GM12878 (cell line): ENCODE measurements at regions not wholly inside any gene's neighbourhood (a gene's known extent, or its start where the extent isn't known, plus 50 kb on each side); places are given as distances from the start of the nearest gene placed in this dataset.

ENCODE experiments used
- ATAC-seq: fragments of 200-7000 bp; cut with Tn5 transposase; 3 replicates; pipeline ENCODE4 v1.9.1; 2020; ENCODE audit warnings: mild to moderate bottlenecking, moderate library complexity
- BruUV-seq: library from RNA; stranded (reverse); fragments of 400-500 nt; replicated peaks from 2 replicates; lab custom pipeline; 2021; lab: Mats Ljungman, UMichigan
- CTCF ChIA-PET: fragments of 300-600 bp; sonication (Branson Sonifier 250); formaldehyde crosslinking; extraction: SDS; loops from one replicate; lab custom pipeline; 2021; ENCODE audit warnings: inconsistent platforms; lab: Yijun Ruan, JAX
- POLR2A ChIA-PET: fragments of 350-600 bp; formaldehyde crosslinking; extraction: SDS; loops from one replicate; lab custom pipeline; 2021; ENCODE audit warnings: inconsistent platforms; lab: Charles Lee
- RAD21 ChIA-PET: fragments of 300-600 bp; sonication (Branson Sonifier 250); formaldehyde crosslinking; loops from one replicate; lab custom pipeline; 2023; ENCODE audit warnings: antibody characterized with exemption; ENCODE audit not compliant: unreplicated experiment; lab: Charles Lee
- SMC1A ChIA-PET: fragments of 300-600 bp; sonication (Branson Sonifier 250); formaldehyde crosslinking; loops from one replicate; lab custom pipeline; 2023; ENCODE audit not compliant: unreplicated experiment, uncharacterized antibody; lab: Charles Lee
- DNase-seq: peaks from one replicate; pipeline ENCODE4 v3.0.0-alpha.2; 2011; ENCODE audit warnings: low read depth, low spot score
- FAIRE-seq: peaks from 3 replicates; lab custom pipeline; 2011; peaks lifted over from hg19 to GRCh38; lab: Jason Lieb, UNC
- H2AFZ ChIP-seq: 2 replicates; pipeline ENCODE4 v1.6.0; 2011; ENCODE audit warnings: low read depth, low read length, control low read depth; ENCODE audit not compliant: control insufficient read depth
- H3K27ac ChIP-seq: 2 replicates; pipeline ENCODE4 v1.5.1; 2011; ENCODE audit warnings: control low read depth; ENCODE audit not compliant: control insufficient read depth, insufficient read depth
- H3K27me3 ChIP-seq, 2 experiments: replicated peaks in 1 of 2; 2 replicates each; pipeline versions ENCODE4 v1.6.0 to v1.6.1; 2011; ENCODE audit warnings: low read length in 1 of 2; ENCODE audit not compliant: control insufficient read depth in 2 of 2, insufficient read depth in 2 of 2
- H3K36me3 ChIP-seq, 2 experiments: 2 replicates each; pipeline ENCODE4 v1.5.1; 2011; ENCODE audit warnings: low read length in 1 of 2; ENCODE audit not compliant: control insufficient read depth in 2 of 2, insufficient read depth in 2 of 2
- H3K4me1 ChIP-seq: 2 replicates; pipeline ENCODE4 v1.6.1; 2011; ENCODE audit warnings: mild to moderate bottlenecking, low read length, moderate library complexity, mixed read lengths; ENCODE audit not compliant: control insufficient read depth, insufficient read depth
- H3K4me2 ChIP-seq: 2 replicates; pipeline ENCODE4 v1.6.0; 2011; ENCODE audit warnings: control low read depth; ENCODE audit not compliant: control insufficient read depth, insufficient read depth
- H3K4me3 ChIP-seq: fragments of 200-600 bp; sonication (generic); 2 replicates; pipeline ENCODE4 v1.5.1; 2016
- H3K79me2 ChIP-seq: 2 replicates; pipeline ENCODE4 v1.6.0; 2011; ENCODE audit warnings: low read length; ENCODE audit not compliant: control insufficient read depth, insufficient read depth
- H3K9ac ChIP-seq: 2 replicates; pipeline ENCODE4 v1.8.0; 2011; ENCODE audit warnings: low read length, control low read depth, mixed read lengths; ENCODE audit not compliant: control insufficient read depth, insufficient read depth
- H3K9me3 ChIP-seq: replicated peaks from 3 replicates; pipeline ENCODE4 v1.5.1; 2011; ENCODE audit warnings: mild to moderate bottlenecking, low read length; ENCODE audit not compliant: control insufficient read depth, insufficient read depth
- H4K20me1 ChIP-seq: 2 replicates; pipeline ENCODE4 v1.6.0; 2011; ENCODE audit not compliant: control insufficient read depth, insufficient read depth
- ATF7 ChIP-seq: fragments of 450-650 bp; IDR thresholded peaks from 2 replicates; pipeline ENCODE4 v1.6.1; 2016; ENCODE audit warnings: low read depth, mild to moderate bottlenecking
- EP300 ChIP-seq, 2 experiments: fragments of 150-350 bp in 1 of 2; IDR thresholded peaks; 2 replicates each; pipeline ENCODE4 v1.6.1; 2011 to 2012; ENCODE audit warnings: low read depth in 2 of 2, low read length in 2 of 2, borderline replicate concordance in 1 of 2, improper control_type of control experiment in 1 of 2, inconsistent platforms in 1 of 2; ENCODE audit not compliant: control insufficient read depth in 1 of 2
- KLF5 ChIP-seq: fragments of 450-650 bp; IDR thresholded peaks from 2 replicates; pipeline ENCODE4 v1.6.1; 2014; ENCODE audit warnings: mild to moderate bottlenecking; ENCODE audit not compliant: partially characterized antibody
- NFIC ChIP-seq: IDR thresholded peaks from 2 replicates; pipeline ENCODE4 v1.6.1; 2012; ENCODE audit warnings: low read depth, mild to moderate bottlenecking, inconsistent platforms, low read length, moderate library complexity
- REST ChIP-seq: IDR thresholded peaks from 2 replicates; pipeline ENCODE4 v1.6.1; 2012; ENCODE audit warnings: mild to moderate bottlenecking, low read depth, low read length
- WGBS: methylation state at CpG from one replicate; pipeline ENCODE4 v1.1.6; 2016; ENCODE audit warnings: low lambda C conversion rate; ENCODE audit not compliant: insufficient replicate concordance, insufficient coverage; ENCODE audit errors: missing lambda C conversion rate; 5-methylcytosine and 5-hydroxymethylcytosine counted together
- in situ Hi-C: fragments of 300-500 bp; cut with MboI; formaldehyde crosslinking; loops from 9 replicates; pipeline ENCODE4 v1.14.3; 2018; ENCODE audit warnings: mixed read lengths
- intact Hi-C: fragments of 100-400 bp; cut with micrococcal nuclease; formaldehyde crosslinking; loops from one replicate; pipeline ENCODE4 v1.14.2; 2022; ENCODE audit not compliant: unreplicated experiment

- Histone ChIP-seq H3K4me3 (no peak overlapping the region), H4K20me1 (no peaks in the 10 kb centered on the region), H3K9me3 (no peaks in the 10 kb centered on the region), H3K4me1 (peaks cover 8% of the 10 kb centered on the region; the same call in 1 of the 2 replicates), H2AFZ (no peak overlapping the region), H3K27ac (no peak overlapping the region), H3K79me2 (no peaks in the 10 kb centered on the region), H3K36me3 (no peaks in the 10 kb centered on the region), H3K4me2 (no peak overlapping the region), H3K27me3 (no peaks in the 10 kb centered on the region; a peak in 1 of 4 replicates), H3K9ac (no peak overlapping the region)
- ATAC-seq (no peak), DNase-seq (no peak), FAIRE-seq (no peak)
- no TSS peak for BruUV-seq
- POLR2A ChIA-PET, result no interaction called here
- TF ChIP-seq KLF5 (no peak), ATF7 (no peak), REST (no peak), EP300 (IDR thresholded peaks at IDR 0.05; ENCODE audit: borderline replicate concordance in 1 of 2, control insufficient read depth in 1 of 2, low read depth in 2 of 2, low read length in 2 of 2) (no peak), NFIC (no peak)
- in situ Hi-C loops, result no loop called here
- RAD21 ChIA-PET, result no interaction called here
- intact Hi-C loops, result no loop called here
- SMC1A ChIA-PET, result no interaction called here
- 67% methylated on average over 4 of the region's 4 CpGs for WGBS
- CTCF ChIA-PET, result no interaction called here
These were observed 71.6 kb upstream of the SMIM36 start for GRCh38 chr17:55582897-55583296.
